ENCODE measurements at regions not wholly inside any gene's neighbourhood (a gene's known extent, or its start where the extent isn't known, plus 50 kb on each side); places are given as distances from the start of the nearest gene placed in this dataset.

DNA sequence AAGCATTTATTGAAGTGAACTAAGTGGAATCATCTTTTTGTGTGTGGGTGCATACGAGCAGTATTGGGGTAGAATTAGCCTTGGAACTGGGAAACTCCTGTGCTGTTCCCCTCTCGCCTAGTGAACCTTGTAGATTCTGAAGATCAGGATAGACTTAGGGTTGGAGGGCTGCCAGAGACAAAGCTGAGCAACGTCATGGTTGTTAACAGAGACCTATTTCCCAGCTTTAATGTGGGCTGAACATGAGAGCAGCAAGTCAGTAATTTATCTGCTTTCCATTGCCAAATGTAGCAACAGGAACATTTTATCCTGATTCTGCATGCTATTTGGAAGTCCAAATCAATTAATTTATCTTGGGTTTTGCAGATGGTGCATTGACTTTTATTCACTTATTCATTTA, 246.6 kb downstream of the IL20RB start:
- DNase-seq (ENCODE audit: low spot score), result no peak

DNA sequence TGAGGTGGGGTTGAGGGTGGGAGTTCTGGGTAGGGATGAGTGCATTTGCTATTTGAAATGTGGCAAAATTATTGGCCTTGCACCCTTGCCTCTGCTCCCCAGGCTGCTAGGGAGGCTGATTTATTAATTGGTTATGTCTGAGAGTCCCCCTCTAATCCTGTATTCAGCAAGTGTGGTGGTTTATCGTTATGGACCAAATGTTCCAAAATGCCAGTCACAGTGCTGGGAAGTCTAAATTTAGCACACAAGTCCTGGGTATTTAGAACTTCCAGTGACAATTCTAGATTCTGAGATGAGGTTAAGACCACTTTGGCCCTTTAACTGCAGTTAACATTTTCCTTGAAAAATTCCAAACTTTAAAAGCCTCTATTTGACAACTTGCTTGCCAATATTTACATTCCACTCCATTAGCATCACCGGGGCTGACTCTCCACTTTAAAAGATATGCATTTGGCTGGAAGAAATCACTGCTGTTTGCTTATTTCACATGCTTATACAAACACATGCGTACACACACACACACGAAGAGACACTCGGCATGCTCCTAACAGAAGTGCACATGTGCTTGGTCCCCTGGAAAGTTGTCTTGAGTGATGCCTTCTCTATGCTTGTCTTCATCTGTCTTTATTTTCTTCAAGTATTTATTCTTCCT, 247.7 kb downstream of the IL20RB start:
- no peak for DNase-seq (ENCODE audit: low spot score)

DNA sequence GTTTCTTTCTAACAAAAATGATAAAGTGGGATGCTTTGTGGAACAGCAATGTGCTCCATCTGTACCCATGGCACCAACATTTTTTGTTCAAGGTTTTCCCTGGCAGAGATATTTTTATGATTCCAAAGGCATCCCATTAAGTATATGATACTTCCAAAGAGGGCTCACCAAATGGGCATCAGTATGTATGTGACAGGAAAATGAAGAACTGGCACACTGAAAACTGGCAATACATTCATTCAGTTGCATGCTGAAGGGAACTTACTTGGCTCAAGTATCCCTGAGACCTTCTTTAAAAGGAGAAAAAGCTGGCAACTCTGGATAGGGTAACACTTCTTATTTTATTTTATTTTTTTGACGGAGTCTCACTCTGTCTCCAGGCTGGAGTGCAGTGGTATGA, 249.8 kb downstream of the IL20RB start:
- DNase-seq (ENCODE audit: low spot score), result no peak

DNA sequence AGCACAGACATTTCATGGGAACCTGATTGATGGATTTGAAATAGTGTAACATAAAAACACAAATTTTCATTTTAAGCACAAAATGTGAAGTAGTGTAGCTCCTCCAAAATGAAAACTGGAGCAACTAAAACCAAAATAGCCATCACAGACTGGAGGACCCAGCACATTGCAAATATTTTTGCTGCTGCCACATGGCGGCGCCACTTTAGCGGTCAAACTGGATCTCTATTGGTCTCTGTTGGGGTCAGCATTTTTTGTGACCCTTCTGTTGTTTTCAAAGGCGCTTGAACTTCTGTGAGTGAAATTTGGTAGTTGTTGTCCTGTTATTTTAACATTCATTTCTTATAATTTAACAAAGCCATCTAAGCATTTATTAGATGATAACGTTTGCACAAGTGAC, 259.9 kb downstream of the IL20RB start:
- no peak for DNase-seq (ENCODE audit: low spot score)

DNA sequence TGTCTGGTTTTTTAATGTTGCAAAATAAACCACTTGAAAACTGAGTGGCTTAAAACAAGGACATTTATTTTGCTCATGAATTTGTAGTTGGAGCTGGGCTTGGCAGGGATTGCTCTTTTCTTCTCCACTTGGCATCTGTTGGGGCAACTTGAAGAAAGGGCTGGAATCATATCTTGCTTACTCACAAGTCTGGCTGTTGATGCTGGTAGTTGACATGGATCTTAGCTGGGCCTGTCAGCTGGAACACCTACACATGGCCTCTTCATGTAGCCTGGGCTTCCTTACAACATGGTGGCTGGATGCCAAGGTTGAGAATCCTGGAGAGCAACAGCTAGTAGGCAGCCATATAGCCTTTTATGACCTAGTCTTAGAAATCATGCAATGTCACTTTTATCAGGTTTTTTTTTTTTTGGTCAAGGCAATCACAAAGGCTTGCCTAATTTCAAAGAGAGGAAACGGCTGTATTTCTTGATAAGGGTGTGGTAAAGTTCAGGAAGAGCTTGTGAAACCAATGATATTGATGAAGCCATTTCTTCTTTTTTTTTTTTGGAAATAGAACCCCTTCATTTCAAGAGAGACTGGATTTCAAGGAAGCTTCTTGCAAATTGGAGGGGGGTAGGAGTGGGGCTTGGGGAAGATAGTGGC, 262.1 kb downstream of the IL20RB start:
- DNase-seq (ENCODE audit: low spot score), result no peak

DNA sequence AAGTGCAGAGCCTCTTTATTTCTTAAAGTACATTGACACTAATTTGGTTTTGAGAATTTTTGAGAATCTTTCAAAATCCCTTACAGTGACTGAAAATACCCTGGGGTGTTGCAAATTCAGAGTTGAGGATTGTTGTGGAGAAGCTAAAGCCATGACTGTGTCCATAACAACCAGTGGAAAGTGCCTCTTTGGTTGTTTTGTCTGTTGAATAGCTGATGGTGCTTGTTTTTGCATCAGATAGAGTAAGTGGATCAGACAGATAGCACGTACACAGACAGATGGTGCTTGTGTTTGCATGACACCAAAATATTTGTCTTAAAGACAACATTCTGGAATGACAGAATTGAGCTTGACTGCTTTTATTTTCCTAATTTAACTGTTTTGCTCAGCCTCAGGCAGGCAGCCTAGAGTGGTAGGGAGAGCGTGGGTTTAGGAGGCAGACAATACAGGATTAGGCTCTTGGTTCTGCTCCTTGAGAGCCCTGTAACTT, 265.0 kb downstream of the IL20RB start:
- no peak for DNase-seq (ENCODE audit: low spot score)

DNA sequence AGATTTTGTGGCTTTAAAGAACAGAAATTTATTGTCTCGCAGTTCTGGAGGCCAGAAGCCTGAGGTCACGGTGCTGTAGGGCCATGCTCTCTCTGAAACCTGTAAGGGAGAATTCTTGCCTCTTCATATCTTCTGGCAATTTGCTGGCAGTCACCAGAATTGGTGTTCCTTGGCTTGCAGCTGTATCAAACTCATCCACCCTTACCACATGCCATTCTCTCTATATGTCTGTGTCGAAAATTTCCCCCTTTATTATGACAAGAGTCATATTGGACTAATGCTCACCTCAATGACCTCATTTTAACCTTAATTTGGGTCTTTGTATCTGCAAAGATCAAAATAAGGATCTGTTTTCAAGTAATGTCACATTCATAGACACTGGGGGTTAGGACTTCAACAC, 266.7 kb downstream of the IL20RB start:
- DNase-seq (ENCODE audit: low spot score), result no peak

DNA sequence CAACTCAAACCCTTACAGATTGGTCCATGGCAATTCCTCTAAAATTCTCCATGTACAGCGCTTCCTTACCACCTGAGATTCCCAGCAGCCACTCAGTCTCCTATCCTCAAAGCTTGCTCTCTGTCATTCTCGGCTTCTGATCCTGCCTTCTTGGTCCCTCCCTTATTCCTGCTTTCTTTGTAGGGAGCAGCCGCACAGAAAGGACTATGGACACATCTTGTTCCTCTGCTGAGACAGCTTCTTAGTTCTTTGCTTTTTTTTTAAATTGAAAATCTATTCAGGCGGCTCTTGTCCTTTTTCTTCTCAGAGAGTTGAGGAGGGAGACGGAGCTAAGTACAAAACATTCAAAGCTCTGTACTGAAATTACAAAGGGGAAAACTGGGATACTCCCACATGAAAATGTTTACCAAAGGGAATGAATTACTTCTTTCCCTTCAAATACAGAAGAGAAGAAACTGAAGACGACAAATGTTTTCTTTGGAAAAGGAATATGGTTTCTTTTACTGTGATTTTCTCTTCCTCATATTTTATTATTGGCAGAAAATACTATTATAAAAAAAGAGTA, 285.1 kb downstream of the IL20RB start:
- no peak for DNase-seq (ENCODE audit: low spot score)

DNA sequence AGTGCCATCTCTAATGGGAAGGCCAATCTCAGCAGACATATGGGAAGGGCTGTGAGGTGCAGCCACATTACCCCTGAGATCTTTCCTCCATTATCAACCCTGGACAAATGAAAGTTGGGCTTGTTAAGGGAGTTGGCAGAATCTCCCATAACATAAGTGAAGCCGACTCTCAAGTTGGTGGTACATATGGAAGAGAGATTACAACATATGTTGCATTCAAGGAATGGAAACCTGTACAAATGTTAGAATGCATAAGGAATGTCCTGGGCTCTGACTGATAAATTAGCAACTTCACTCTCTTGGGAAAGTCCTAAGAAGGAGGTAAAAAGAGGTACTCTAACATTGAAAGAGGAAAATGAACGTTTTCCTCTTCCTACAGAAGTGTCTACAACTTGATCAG, 288.7 kb downstream of the IL20RB start:
- DNase-seq (ENCODE audit: low spot score), result no peak

DNA sequence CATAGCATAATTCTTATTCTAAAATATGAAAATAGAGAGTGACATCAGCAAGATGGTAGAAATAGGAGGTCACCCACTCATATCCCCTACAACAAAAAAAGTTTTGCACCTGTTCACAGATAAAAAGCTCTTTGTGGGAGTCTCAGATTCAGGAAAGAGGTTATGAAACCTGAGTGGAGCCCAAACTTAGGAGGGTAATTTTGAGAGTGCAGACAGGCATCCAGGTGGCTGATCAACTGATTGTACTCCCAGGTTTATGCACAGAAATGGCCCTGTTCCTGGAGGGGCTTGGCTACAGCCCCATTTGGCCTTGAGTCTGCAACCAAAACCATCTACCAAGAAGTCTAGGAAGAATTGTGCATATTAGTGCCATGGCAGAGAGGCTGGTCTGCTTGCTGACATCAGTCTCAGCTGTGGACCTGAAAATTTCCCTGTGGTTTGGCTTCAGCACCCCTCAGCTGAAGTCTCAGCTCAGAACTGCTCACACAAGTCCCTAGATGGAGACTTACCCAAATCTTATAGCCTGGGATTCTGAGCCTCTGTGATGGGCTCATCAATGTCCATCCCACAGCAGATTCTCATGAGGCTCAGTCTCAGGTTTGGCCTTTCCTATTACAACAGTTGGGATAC, 291.6 kb downstream of the IL20RB start:
- no peak for DNase-seq (ENCODE audit: low spot score)

DNA sequence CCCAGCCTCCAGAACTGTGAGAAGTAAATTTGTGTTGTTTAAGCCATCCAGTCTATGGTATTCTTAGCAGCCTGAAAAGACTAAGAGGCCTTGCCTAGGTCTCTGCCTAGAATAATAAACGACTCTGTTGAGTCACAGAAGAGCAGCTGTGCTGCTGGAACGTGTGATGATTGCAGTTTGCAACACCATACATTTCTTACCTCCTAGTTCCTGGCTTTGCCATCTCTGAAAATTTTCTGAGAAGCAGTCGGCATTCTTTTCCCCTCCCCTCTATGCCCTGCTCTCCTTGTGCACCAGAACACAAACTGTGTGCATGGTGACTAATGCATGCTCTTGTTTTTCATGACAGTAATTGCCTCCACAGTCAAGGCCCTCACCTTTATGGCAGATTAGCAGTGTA, 301.3 kb downstream of the IL20RB start:
- no peak for DNase-seq (ENCODE audit: low spot score)

DNA sequence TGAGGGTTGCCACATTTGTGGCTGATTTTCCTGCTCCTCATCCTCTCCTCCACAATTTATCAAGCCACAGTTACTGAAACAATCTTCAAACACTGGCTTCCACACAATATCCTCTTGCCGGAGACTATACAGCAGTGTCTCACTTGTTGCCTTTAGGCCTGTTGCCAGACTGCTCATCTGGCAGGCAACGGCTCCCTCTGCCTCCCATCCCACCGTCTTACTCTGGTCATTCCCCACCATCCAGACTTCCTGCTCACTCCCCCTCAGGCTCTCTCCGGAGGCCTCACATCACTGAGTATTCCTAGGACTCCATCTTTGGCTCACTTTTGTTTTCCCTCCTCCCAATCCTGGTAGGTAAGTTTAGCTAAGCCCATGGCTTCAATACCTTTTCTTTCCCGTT, 301.9 kb downstream of the IL20RB start:
- DNase-seq (ENCODE audit: low spot score), result no peak

DNA sequence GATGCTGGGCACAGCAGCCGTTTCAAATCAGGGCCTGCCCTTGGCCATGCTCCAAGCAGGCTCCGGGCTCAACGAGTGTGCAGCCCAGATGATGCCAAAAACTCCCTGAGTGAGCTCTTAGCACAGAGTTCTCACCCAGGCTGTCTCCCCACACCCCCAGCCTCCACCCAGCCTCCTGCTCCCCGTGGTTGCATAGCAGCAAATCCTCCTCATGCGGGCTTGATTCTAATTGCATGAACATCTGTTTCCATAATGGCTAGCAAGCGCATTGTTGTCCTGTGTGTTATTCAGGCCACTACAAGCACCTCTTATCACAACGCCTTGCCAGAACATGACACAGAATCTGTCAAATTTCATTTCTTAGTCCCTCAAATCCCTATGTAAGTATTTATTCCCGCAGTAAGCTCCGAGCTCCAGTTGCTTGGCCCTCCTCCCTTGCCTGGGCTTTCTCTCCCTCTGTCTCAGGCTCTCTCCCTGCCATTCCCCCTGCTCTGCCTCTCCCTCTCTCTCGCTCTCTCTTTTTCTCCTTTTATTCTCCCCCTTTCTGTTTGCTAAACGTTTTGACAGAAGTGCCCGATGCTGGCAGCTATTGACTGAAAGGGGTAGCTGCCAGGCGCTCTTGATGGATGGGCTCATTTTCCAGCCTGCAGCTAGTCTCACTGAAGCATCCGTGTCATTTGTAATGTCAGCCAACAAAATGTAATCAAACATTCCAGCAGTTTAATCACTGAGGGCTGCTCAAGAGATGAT, 306.5 kb downstream of the IL20RB start:
- no peak for DNase-seq (ENCODE audit: low spot score)

DNA sequence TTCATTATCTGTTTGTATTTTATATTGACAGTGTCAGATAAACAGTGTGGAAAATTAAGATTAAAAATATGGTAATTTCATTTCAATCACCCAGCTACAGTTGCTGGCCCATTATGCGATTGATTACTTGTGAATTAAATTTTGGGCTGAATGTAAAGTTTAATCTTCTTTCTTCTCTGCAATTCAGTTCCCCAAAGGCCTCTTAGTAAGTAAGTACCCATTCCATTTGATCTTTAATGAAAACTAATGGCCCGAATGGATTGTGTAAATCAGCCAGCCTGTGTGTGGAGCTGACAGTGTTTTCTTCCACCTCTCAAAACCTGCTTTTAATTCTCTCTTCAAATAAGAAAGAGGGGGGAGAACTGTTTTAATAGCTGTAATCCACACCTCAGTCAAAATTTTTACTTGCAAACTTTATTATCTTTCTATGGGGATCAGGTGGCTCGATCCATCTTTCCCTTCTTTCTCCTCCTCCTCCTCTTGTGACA, 307.1 kb downstream of the IL20RB start:
- DNase-seq (ENCODE audit: low spot score), result no peak

DNA sequence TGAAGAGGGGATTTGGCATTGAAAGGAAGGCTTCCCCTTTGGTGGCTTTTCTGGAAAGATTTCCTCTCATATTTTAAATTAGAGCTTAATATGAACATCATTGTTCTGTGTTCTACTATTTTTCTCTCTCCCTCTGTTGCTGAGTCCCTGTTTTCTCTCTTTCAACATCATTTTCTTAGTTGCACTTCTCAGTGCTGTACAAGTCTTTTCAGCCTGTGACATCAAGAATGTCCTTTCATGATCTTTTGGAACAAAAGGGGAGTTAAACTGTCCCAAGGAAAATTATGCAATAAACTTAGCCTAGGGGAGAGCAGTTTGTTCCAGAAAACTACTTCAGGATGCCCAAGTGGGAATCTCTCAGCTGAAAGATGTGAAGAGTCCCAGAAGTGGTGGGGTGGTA, 325.1 kb downstream of the IL20RB start:
- no peak for DNase-seq (ENCODE audit: low spot score)

DNA sequence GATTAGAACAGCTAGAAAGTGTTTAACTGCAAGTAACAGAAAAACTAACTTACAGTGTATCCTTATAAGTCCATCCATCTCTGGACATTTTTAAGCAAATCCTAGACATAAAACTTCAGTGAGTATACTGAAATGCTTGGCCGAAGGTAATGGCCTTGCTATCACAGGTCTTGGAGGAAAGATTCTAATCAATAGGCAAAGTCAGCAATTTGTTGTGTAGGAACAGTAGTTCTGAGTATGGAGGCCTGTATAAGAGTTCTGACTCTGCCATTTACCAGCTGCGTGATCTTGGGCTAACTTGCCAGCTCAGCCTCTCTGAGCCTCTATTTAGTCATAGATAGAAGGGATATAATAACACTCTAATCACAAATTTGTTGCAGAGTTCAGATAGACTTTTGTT, 328.1 kb downstream of the IL20RB start:
- DNase-seq (ENCODE audit: low spot score), result no peak

DNA sequence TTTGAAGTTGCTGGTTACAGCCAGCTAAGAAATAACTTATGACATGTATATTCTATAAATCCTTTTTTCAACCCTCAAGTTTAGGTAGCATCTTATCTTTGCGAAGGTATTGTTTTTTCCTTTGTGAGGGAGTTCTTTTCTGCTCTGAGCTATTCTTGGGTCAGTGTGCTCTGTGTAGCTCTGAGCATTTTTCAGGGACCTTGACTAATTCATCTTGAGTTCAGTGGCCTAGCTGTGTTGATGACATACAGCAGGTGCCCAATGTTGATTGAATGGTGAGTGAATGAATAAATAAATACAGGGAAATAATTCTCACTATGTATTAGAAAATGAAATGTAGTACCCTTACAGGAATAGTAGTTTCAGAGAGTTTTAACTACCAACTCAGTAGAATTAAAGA, 335.3 kb downstream of the IL20RB start:
- no peak for DNase-seq (ENCODE audit: low spot score)

DNA sequence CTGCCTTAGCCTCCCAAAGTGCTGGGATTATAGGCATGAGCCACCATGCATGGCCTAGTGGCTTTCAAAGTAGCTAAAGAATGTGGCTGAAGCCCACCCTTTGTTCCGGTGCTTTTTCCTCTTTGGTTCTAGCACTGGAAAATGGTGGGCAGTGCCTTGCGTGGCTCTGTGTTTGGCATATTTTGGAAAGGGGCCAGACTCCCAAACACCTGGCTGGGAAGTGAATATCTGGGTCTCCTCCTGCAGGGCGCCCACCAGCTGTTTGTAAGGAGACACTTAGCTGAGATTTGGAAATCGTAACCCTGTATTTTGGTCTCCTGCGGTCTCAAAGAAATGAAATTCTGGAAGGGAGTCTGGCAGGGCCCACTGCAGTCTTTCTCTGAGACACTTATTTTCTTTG, 336.4 kb downstream of the IL20RB start:
- DNase-seq (ENCODE audit: low spot score), result no peak

DNA sequence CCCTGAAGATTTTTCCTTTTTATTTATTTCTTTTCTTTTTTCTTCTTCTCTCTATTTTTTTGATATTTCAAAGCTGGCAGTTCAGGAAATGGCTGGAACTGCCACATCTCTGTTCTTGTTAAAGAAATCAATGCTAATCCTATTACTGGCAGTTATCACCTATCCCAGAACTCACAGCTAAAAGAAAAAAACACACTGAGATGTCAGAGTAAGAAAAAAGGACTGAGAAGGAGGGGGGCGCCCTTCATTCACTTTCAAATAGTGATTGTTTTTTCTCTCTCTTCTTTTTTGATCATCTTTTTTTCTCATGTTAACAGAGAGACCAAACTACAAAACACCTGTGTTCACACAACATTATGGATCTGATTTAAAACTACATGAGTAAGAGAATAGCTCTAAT, 337.1 kb downstream of the IL20RB start:
- no peak for DNase-seq (ENCODE audit: low spot score)

DNA sequence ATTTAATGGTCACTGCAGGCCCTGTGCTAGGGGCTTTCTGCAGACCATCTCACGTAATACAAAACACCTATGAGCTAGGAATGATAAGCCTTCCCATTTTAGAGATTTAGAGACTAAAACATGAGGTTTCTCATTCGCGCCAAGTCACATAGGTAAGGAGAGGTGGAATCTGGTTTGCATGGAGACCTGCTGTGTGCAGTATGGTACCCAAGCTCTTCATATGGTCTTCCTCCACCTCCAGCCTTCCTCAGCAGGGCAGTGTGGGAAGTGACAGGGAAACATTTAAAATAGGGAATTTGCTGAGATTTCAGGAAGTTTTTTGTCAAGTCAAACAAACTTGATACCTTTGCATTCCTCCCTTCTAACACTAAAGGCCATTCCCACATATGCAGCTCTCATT, 337.6 kb downstream of the IL20RB start:
- no peak for DNase-seq (ENCODE audit: low spot score)

DNA sequence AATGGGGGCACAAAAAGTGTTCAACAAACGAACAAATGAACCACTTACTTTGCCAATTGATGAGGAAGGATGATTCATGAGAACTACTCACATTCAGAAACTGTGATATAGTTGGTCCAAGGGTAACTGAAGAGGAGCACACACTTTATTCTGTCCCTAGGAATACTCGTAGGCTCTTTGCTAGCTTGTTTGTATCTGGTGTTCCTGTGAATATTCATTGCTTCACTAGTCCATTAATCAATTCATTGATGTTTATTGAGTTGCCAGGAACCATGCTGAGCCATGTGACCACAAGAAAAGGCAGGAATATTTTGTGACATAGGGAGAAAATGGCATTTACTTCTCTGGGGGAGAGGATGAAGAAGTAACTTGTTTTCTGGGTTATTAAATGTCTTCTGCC, 338.3 kb downstream of the IL20RB start:
- DNase-seq (ENCODE audit: low spot score), result no peak

DNA sequence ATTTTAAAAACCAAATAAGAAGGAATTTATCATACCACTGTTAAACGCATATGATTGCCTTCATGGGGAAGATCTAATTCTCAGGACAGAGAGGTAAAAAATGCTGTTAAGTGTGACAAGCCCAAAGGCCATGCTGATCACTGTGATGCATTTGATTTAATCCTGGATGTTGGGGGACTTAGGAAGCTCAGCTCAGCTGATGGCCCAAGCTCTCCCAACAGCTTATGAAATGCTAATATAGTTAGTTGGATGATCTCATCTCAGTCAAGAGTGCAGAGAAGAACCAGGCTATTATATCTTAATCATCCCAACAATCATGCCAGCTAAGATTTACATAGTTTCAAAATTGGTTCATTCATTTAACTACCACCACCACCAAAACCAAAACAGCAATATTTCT, 340.0 kb downstream of the IL20RB start:
- DNase-seq (ENCODE audit: low spot score), result no peak
